A549 (cell line): ENCODE measurements at regions not wholly inside any gene's neighbourhood (a gene's known extent, or its start where the extent isn't known, plus 50 kb on each side); places are given as distances from the start of the nearest gene placed in this dataset.

Experiments used
- BHLHE40 ChIP-seq: IDR thresholded peaks from 2 replicates; pipeline ENCODE4 v1.6.1; 2012; ENCODE audit warnings: low read depth, low read length, inconsistent platforms
- CBX8 ChIP-seq: fragments of 200-600 bp; sonication (generic); IDR thresholded peaks from 2 replicates; pipeline ENCODE4 v1.6.1; 2016
- CEBPB ChIP-seq, 2 experiments: fragments of >200 bp in 1 of 2; sonication (Bioruptor Twin) in 1 of 2; formaldehyde crosslinking in 1 of 2; IDR thresholded peaks; 2 replicates each; pipeline ENCODE4 v1.6.1; 2012 to 2016
- CHD2 ChIP-seq: fragments of 150-350 bp; IDR thresholded peaks from 2 replicates; pipeline ENCODE4 v1.6.1; 2014; ENCODE audit warnings: low read length; ENCODE audit not compliant: partially characterized antibody
- CHD4 ChIP-seq: fragments of 200-600 bp; sonication (generic); IDR thresholded peaks from 2 replicates; pipeline ENCODE4 v1.6.1; 2016; ENCODE audit warnings: antibody characterized with exemption, mild to moderate bottlenecking, borderline replicate concordance
- CTCF ChIP-seq: fragments of >200 bp; sonication (Bioruptor Twin); formaldehyde crosslinking; IDR thresholded peaks from 3 replicates; pipeline ENCODE4 v1.5.1; 2016
- EP300 ChIP-seq, 2 experiments: fragments of >200 bp; sonication (Bioruptor Twin); formaldehyde crosslinking; IDR thresholded peaks; 2 replicates in 1 of 2; 3 replicates in 1 of 2; pipeline ENCODE4 v1.6.1; 2016 to 2017
- HDAC2 ChIP-seq: fragments of 200-600 bp; sonication (generic); IDR thresholded peaks from 2 replicates; pipeline ENCODE4 v1.6.1; 2016
- POLR2A ChIP-seq: IDR thresholded peaks from 2 replicates; pipeline ENCODE4 v1.6.1; 2012; ENCODE audit warnings: mild to moderate bottlenecking, low read length
- POLR2AphosphoS2 ChIP-seq: conservative IDR thresholded peaks from 2 replicates; pipeline ENCODE4 v1.6.1; 2012; ENCODE audit warnings: low read length, improper control_type of control experiment, inconsistent platforms
- RFX5 ChIP-seq: fragments of 450-650 bp; IDR thresholded peaks from 2 replicates; pipeline ENCODE4 v1.7.1; 2014; ENCODE audit warnings: antibody characterized with exemption, mild to moderate bottlenecking, moderate library complexity
- SREBF2 ChIP-seq: fragments of 450-650 bp; IDR thresholded peaks from 2 replicates; pipeline ENCODE4 v1.6.1; 2014; ENCODE audit warnings: mild to moderate bottlenecking, moderate library complexity

GRCh38 chr1:60898987-60899386 lies 183.4 kb upstream of the NFIA start:
- TF ChIP-seq RFX5 (no peak), BHLHE40 (no peak), SREBF2 (no peak), POLR2A (no peak), EP300 (IDR thresholded peaks at IDR 0.05) (no peak), POLR2AphosphoS2 (no peak), CTCF (no peak), HDAC2 (no peak), CHD2 (no peak), CHD4 (no peak), CBX8 (no peak), CEBPB (IDR thresholded peaks at IDR 0.05) (no peak)
